GM20000 (cell line): ENCODE measurements at regions not wholly inside any gene's neighbourhood (a gene's known extent, or its start where the extent isn't known, plus 50 kb on each side); places are given as distances from the start of the nearest gene placed in this dataset.
"Not testable (repeated sequence)": the region's sequence is repeated elsewhere in the genome, so short reads cannot be mapped to it uniquely, and the experiment has no call there.

Experiments used
- DNase-seq: peaks from one replicate; pipeline ENCODE4 v3.0.0; 2012; ENCODE audit warnings: low spot score
- CTCF ChIP-seq: IDR thresholded peaks from 2 replicates; pipeline ENCODE4 v1.5.1; 2012; ENCODE audit warnings: mild to moderate bottlenecking, control low read depth; ENCODE audit errors: extremely low read depth, missing control alignments

DNA sequence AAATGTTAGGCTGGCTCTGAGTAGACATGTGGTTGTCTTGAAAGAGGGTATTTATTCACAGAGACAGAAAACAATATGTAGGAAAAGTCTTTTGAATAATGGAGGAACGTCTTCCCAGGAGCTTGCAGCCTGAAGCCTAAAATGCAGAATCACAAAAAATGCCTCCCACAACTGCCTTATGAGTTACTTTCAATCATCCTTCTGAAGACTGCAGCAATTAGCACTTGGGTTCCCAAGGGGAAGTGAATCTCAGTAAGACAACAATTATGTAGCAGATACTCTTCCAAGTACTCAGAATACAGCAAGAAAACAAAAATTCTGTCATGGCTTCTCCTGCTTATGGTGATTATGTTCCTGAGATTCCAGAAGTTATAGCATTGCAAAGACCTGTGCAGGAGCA lies 166.6 kb upstream of the TBL1X start:
- TF ChIP-seq CTCF = no peak
- DNase-seq = no peak

DNA sequence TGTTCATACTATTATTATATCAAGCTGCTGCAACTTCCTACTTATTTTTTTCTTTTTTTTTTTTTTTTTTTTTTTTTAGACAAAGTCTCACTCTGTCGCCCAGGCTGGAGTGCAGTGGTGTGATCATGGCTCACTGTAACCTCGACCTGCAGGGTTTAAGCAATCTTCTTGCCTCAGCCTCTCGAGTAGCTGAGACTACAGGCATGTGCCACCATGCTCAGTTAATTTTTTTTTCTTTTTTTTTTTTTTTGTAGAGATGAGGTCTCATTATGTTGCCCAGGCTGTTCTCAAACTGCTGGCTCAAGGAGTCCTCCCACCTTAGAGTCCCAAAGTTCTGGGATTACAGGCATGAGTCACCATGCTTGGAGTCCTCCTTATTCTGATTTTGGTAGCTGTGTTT lies 165.2 kb upstream of the TBL1X start:
- DNase-seq = not testable (repeated sequence)

- TF ChIP-seq CTCF = no peak
- DNase-seq = no peak
Measured at GRCh38 chrX:9301836-9302235, 163.0 kb upstream of the TBL1X start.

DNA sequence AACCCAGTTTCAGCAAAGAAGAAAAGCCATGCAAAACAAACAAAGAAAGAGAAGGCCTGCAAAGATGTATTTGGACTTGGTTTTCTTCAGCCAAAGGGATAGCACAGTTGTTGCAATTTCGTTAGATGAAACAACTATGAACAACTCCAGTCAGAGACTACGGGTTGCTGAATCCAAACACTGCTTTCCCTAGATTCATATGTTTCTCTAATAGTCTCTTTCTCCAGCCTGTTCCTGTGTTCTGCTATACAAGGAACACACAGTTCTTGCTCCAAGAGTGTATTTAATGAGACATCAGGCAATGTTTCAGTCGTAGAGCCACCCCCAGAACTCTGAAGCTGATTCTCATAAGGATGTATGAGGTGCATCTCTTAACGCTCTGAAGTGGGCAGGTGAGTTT lies 162.5 kb upstream of the TBL1X start:
- TF ChIP-seq CTCF = no peak
- DNase-seq = no peak

- no peak for DNase-seq
- no peak for TF ChIP-seq CTCF
Measured at GRCh38 chrX:9308426-9308825, 156.4 kb upstream of the TBL1X start.

GRCh38 chrX:9310616-9311015 lies 154.2 kb upstream of the TBL1X start:
- TF ChIP-seq CTCF = no peak
- no peak for DNase-seq

DNA sequence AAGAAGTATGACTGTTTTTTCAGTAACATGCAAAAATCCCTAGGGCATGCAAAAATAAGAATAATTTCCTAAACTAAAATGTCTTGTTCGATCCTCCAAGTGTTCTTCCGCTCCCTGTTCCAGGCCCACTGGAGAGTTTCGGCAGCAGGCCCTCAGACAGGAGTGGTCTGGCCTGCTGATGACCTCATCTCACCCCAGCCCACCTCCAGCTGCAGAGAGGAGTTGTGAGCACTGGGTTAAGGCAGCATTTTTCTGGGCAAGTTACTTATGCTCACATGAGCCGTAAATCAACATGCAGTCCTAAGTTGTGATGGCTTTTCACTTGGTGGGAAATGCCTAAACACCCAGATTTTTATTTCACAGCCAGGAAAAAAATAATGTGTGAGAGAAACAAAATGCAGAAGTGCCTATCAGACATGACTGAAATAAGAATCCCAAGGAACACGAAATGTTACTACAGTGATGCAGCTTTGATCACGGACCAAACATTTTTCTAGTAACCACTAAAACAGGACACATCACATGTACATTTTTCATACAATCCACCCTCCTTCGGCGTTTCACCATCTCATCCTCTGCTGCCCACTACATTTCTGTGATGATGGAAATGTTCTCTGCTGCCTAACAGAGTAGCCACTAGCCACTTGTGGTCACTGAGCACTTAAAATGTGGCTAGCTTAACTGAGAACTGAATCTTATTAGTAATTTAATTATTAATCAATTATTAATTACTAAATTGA lies 153.3 kb upstream of the TBL1X start:
- DNase-seq = no peak
- no peak for TF ChIP-seq CTCF
